Neural crest cell (in vitro differentiated cells): ENCODE measurements at regions not wholly inside any gene's neighbourhood (a gene's known extent, or its start where the extent isn't known, plus 50 kb on each side); places are given as distances from the start of the nearest gene placed in this dataset.

Source experiments
- DNase-seq: peaks from one replicate; pipeline ENCODE4 v3.0.0; 2021; ENCODE audit warnings: low read depth, mixed read lengths, low spot score
- H3K27ac Mint-ChIP-seq: one replicate; pipeline ENCODE4 v1.8.0; 2021; ENCODE audit warnings: mild to moderate bottlenecking, mixed read lengths; ENCODE audit not compliant: unreplicated experiment
- H3K27me3 Mint-ChIP-seq: 2 replicates; pipeline ENCODE4 v1.8.0; 2021; ENCODE audit warnings: low read depth, mild to moderate bottlenecking, mixed read lengths
- H3K36me3 Mint-ChIP-seq: 2 replicates; pipeline ENCODE4 v1.8.0; 2021; ENCODE audit warnings: low read depth, mild to moderate bottlenecking, mixed read lengths
- H3K4me1 Mint-ChIP-seq: 2 replicates; pipeline ENCODE4 v1.8.0; 2021; ENCODE audit warnings: mixed read lengths
- H3K4me3 Mint-ChIP-seq: one replicate; pipeline ENCODE4 v1.8.0; 2021; ENCODE audit warnings: mild to moderate bottlenecking, mixed read lengths
- H3K9me3 Mint-ChIP-seq: 2 replicates; pipeline ENCODE4 v1.8.0; 2021; ENCODE audit warnings: mixed read lengths
- CTCF ChIP-seq: fragments of 200-600 bp; sonication (generic); conservative IDR thresholded peaks from 2 replicates; pipeline ENCODE4 v1.5.0; 2021; ENCODE audit warnings: antibody characterized with exemption, mild to moderate bottlenecking

GRCh38 chr1:195030793-195031192 lies 1577.4 kb downstream of the KCNT2 start:
- TF ChIP-seq CTCF = no peak

GRCh38 chr1:195026792-195027191 lies 1581.4 kb downstream of the KCNT2 start:
- H3K9me3 Mint-ChIP-seq = peaks cover 3% of the 10 kb centered on the region

More at GRCh38 chr1:195030793-195031192, 1577.4 kb downstream of the KCNT2 start:
- no peak overlapping the region for H3K4me3 Mint-ChIP-seq
- H3K27ac Mint-ChIP-seq = no peak overlapping the region
- DNase-seq = no peak
- H3K9me3 Mint-ChIP-seq = peaks cover 3% of the 10 kb centered on the region
- no peaks in the 10 kb centered on the region for H3K4me1 Mint-ChIP-seq
- no peaks in the 10 kb centered on the region for H3K36me3 Mint-ChIP-seq
- no peaks in the 10 kb centered on the region for H3K27me3 Mint-ChIP-seq

GRCh38 chr1:195019385-195019784 lies 1588.9 kb downstream of the KCNT2 start:
- no peaks in the 10 kb centered on the region for H3K36me3 Mint-ChIP-seq
- DNase-seq = no peak

More at GRCh38 chr1:195026792-195027191, 1581.4 kb downstream of the KCNT2 start:
- Mint-ChIP-seq H3K4me1 (no peaks in the 10 kb centered on the region), H3K36me3 (no peaks in the 10 kb centered on the region), H3K27me3 (no peaks in the 10 kb centered on the region), H3K27ac (no peak overlapping the region), H3K4me3 (no peak overlapping the region)
- TF ChIP-seq CTCF = no peak
- no peak for DNase-seq

GRCh38 chr1:195012995-195013394 lies 1595.2 kb downstream of the KCNT2 start:
- H3K36me3 Mint-ChIP-seq = no peaks in the 10 kb centered on the region
- TF ChIP-seq CTCF = no peak
- H3K4me1 Mint-ChIP-seq = peaks cover 4% of the 10 kb centered on the region
- DNase-seq = no peak
- H3K9me3 Mint-ChIP-seq = peaks cover 20% of the 10 kb centered on the region
- H3K4me3 Mint-ChIP-seq = no peak overlapping the region
- no peaks in the 10 kb centered on the region for H3K27me3 Mint-ChIP-seq
- H3K27ac Mint-ChIP-seq = no peak overlapping the region

More at GRCh38 chr1:195019385-195019784, 1588.9 kb downstream of the KCNT2 start:
- no peak overlapping the region for H3K27ac Mint-ChIP-seq
- TF ChIP-seq CTCF = no peak
- H3K9me3 Mint-ChIP-seq = peaks cover 11% of the 10 kb centered on the region
- no peak overlapping the region for H3K4me3 Mint-ChIP-seq
- no peaks in the 10 kb centered on the region for H3K4me1 Mint-ChIP-seq
- H3K27me3 Mint-ChIP-seq = no peaks in the 10 kb centered on the region

GRCh38 chr1:195005338-195005737 lies 1602.9 kb downstream of the KCNT2 start:
- no peak overlapping the region for H3K4me3 Mint-ChIP-seq
- no peaks in the 10 kb centered on the region for H3K36me3 Mint-ChIP-seq
- H3K27me3 Mint-ChIP-seq = no peaks in the 10 kb centered on the region
- H3K9me3 Mint-ChIP-seq = no peaks in the 10 kb centered on the region
- DNase-seq = no peak
- no peaks in the 10 kb centered on the region for H3K4me1 Mint-ChIP-seq
- TF ChIP-seq CTCF = no peak
- H3K27ac Mint-ChIP-seq = no peak overlapping the region

GRCh38 chr1:194990483-194990882 lies 1617.8 kb downstream of the KCNT2 start:
- H3K27me3 Mint-ChIP-seq = no peaks in the 10 kb centered on the region
- H3K36me3 Mint-ChIP-seq = no peaks in the 10 kb centered on the region
- DNase-seq = no peak
- H3K4me1 Mint-ChIP-seq = no peaks in the 10 kb centered on the region
- no peak for TF ChIP-seq CTCF
- H3K27ac Mint-ChIP-seq = no peak overlapping the region
- H3K4me3 Mint-ChIP-seq = no peak overlapping the region
- peaks cover 3% of the 10 kb centered on the region for H3K9me3 Mint-ChIP-seq
